Fibroblast of the aortic adventitia (primary cell): ENCODE measurements at regions not wholly inside any gene's neighbourhood (a gene's known extent, or its start where the extent isn't known, plus 50 kb on each side); places are given as distances from the start of the nearest gene placed in this dataset.
"Not testable (repeated sequence)": the region's sequence is repeated elsewhere in the genome, so short reads cannot be mapped to it uniquely, and the experiment has no call there.

ENCODE experiments used
- DNase-seq: peaks from one replicate; pipeline ENCODE4 v3.0.0-alpha.2; 2010; ENCODE audit warnings: low read depth
- H3K4me3 ChIP-seq: 2 replicates; pipeline ENCODE4 v1.5.1; 2011; ENCODE audit warnings: low read depth, mild to moderate bottlenecking, control low read depth, low read length, moderate library complexity
- TF ChIP-seq, protein P1 (sequence below): IDR thresholded peaks from 2 replicates; pipeline ENCODE4 v1.5.1; 2011; ENCODE audit warnings: mild to moderate bottlenecking, low read length, control low read depth, inconsistent platforms; ENCODE audit not compliant: insufficient read depth

DNA sequence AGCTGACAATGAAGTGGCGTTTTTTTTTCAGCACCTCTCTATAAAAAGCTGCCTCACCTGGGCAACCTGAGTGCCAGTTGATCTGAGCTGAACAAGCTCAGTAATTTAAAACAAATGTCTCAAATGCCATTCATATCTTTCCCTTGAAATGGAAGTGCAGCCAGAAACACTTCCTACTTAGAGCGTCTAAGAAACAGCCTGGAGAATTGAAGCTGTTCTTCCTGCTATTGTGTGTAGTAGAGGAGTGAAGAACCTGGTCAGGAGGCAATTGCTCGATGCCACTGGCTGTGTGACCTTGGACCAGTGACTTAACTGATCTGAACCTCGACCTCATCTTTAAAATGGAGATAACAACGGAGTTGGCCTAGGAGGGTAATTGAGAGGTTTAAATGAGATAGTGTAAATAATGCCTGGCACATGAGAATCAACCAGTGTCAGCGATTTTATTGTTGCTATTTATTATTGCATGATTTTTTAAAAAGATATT, 95.4 kb upstream of the FOXQ1 start:
- DNase-seq, result no peak
- TF ChIP-seq, protein P1, sequence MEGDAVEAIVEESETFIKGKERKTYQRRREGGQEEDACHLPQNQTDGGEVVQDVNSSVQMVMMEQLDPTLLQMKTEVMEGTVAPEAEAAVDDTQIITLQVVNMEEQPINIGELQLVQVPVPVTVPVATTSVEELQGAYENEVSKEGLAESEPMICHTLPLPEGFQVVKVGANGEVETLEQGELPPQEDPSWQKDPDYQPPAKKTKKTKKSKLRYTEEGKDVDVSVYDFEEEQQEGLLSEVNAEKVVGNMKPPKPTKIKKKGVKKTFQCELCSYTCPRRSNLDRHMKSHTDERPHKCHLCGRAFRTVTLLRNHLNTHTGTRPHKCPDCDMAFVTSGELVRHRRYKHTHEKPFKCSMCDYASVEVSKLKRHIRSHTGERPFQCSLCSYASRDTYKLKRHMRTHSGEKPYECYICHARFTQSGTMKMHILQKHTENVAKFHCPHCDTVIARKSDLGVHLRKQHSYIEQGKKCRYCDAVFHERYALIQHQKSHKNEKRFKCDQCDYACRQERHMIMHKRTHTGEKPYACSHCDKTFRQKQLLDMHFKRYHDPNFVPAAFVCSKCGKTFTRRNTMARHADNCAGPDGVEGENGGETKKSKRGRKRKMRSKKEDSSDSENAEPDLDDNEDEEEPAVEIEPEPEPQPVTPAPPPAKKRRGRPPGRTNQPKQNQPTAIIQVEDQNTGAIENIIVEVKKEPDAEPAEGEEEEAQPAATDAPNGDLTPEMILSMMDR, result no peak

GRCh38 chr6:1215884-1216487, 95.9 kb upstream of the FOXQ1 start:
- H3K4me3 ChIP-seq, result no peak overlapping the region
- TF ChIP-seq, protein P1, result no peak
- no peak for DNase-seq

More for the DNA sequence above, 95.4 kb upstream of the FOXQ1 start:
- no peak overlapping the region for H3K4me3 ChIP-seq

DNA sequence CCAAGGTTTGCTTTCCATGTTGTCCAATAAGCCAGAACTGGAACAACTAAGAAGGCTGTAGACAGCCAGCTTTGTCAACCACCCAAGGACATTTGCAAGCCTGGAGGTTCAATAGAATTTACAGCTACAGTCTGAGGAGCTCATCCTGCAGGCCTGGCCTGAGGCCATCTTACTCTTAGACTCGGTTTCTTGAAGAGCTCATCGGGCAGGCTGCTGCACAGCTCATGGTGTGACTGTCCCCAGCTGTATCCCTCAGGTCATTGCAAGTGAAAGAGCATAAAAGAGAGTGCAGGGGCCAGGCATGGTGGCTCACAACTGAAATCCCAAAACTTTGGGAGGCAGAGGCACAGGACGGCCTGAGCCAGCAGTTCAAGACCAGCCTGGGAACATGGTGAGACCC, 96.9 kb upstream of the FOXQ1 start:
- TF ChIP-seq, protein P1, result no peak
- DNase-seq, result no peak
- H3K4me3 ChIP-seq, result no peak overlapping the region

GRCh38 chr6:1212919-1213318, 99.0 kb upstream of the FOXQ1 start:
- DNase-seq, result no peak
- TF ChIP-seq, protein P1, result no peak

DNA sequence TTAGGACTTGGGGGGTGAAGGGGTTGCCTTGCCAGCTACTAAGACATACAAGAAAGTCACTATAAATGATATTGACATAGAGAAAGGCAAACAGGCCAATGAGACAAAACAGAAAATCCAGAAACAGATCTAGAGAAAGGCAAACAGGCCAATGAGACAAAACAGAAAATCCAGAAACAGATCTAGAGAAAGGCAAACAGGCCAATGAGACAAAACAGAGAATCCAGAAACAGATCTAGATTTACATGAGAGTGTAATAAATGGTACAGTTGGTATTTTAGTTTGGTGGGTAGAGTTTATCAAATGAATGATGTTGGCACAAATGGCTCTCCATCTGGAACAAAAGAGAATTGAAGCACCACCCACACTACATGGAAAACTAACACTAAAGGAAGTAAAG, 99.8 kb upstream of the FOXQ1 start:
- not testable (repeated sequence) for DNase-seq, H3K4me3 ChIP-seq

More at GRCh38 chr6:1212919-1213318, 99.0 kb upstream of the FOXQ1 start:
- no peak overlapping the region for H3K4me3 ChIP-seq

DNA sequence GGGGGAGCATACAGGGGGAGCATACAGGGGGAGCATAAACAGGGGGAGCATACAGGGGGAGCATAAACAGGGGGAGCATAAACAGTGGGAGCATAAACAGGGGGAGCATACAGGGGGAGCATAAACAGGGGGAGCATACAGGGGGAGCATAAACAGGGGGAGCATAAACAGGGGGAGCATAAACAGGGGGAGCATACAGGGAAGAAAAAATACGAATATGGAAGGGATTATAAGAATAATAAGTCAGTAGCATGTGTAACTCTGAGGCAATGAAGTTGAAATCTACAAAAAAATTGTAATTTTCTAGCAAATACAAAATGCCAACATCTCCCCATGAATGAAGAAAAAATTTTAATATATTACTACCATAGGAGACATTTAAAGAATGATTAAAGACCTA, 101.3 kb upstream of the FOXQ1 start:
- DNase-seq, H3K4me3 ChIP-seq: not testable (repeated sequence)

DNA sequence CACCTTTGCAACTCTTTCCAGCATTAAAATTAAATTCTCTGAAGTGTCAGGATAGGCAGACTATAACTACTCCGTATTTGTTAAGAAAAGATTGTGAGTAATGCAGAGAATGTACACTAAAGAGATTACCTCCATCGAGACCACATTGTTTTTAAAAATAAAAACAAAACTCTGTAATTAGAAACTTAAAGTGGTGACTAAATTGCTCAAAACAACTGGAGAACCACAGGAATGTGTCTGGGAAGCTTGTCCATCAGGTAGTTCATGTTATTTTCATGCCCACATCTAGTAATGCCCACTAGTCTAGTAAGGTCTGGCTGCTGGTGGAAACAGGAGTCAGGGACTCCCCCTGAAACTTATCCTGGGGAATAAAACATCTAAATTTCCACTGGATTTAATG, 103.0 kb upstream of the FOXQ1 start:
- no peak for DNase-seq
- TF ChIP-seq, protein P1, result no peak
- H3K4me3 ChIP-seq, result no peak overlapping the region

DNA sequence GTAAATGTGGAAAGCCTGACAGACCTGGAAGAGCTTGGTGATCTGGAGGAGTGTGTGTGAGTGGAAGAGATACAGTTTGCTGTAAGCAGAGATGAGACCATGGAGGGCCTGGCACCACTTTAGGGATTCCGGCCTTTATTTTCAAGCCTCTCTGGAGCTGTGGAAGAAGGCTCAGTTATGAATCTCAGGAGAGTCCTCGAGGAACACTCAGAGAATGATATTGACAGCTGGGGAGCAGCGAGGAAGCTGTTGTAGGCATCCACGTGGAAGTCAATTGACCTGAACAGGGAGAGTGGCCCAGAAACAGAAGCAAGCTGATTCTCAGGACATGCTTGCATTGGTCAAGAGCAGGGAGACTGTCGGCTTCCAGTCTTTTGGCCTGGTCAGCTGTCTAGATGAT, 108.4 kb upstream of the FOXQ1 start:
- no peak overlapping the region for H3K4me3 ChIP-seq
- no peak for DNase-seq
- TF ChIP-seq, protein P1, result no peak
